Endothelial cell of umbilical vein (primary cell): ENCODE measurements at regions not wholly inside any gene's neighbourhood (a gene's known extent, or its start where the extent isn't known, plus 50 kb on each side); places are given as distances from the start of the nearest gene placed in this dataset.

Experiments
- CTCF ChIP-seq, 2 donors: IDR thresholded peaks; 1 replicate in 1 of 2; 2 replicates in 1 of 2; pipeline ENCODE4 v1.5.1; 2011; ENCODE audit warnings: low read length in 2 of 2, mild to moderate bottlenecking in 2 of 2, moderate library complexity in 2 of 2, control low read depth in 1 of 2, inconsistent platforms in 1 of 2, low read depth in 1 of 2; ENCODE audit not compliant: insufficient read depth in 1 of 2; ENCODE audit errors: extremely low read depth in 1 of 2
- EZH2 ChIP-seq: IDR thresholded peaks from 2 replicates; pipeline ENCODE4 v1.6.1; 2012; ENCODE audit warnings: borderline replicate concordance, low read depth, mild to moderate bottlenecking, moderate library complexity, low read length, inconsistent platforms; ENCODE audit not compliant: severe bottlenecking
- FOS ChIP-seq: IDR thresholded peaks from 2 replicates; pipeline ENCODE4 v1.6.1; 2011; ENCODE audit warnings: mild to moderate bottlenecking, low read length, moderate library complexity, borderline replicate concordance; ENCODE audit not compliant: insufficient read depth
- JUN ChIP-seq: IDR thresholded peaks from 2 replicates; pipeline ENCODE4 v1.6.1; 2011; ENCODE audit warnings: borderline replicate concordance, low read depth; ENCODE audit not compliant: insufficient read length, insufficient read depth
- POLR2A ChIP-seq: IDR thresholded peaks from 2 replicates; pipeline ENCODE4 v1.6.1; 2012; ENCODE audit warnings: low read depth, mild to moderate bottlenecking, control low read depth, low read length
- POLR2AphosphoS5 ChIP-seq: IDR thresholded peaks from 2 replicates; pipeline ENCODE4 v1.6.1; 2012; ENCODE audit warnings: low read depth, mild to moderate bottlenecking, control low read depth, low read length, moderate library complexity; ENCODE audit not compliant: insufficient read depth
- TF ChIP-seq, protein P1 (sequence below): IDR thresholded peaks from 2 replicates; pipeline ENCODE4 v1.6.1; 2011; ENCODE audit not compliant: insufficient read depth, insufficient read length

DNA sequence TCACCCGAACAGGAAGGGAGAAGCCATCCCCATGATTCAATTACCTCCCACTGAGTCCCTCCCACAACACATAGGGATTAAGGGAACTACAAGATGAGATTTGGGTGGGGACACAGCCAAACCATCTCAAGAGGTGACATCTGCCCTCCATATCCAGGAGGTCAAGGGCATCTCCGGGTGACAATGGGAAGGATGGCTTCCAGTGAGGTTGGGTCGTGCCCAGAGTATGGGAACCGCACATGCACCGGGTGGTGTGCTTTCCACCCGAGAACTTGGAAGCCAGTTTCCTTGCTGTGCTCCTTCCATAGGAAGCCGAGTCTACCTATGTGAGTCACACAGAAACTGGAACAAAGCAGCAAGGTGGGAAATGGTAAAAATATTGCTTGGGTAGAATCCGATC is 216.9 kb upstream of the SALL3 start:
- TF ChIP-seq CTCF (IDR thresholded peaks at IDR 0.05; ENCODE audit: extremely low read depth in 1 of 2, insufficient read depth in 1 of 2, low read depth in 1 of 2, low read length in 2 of 2) (no peak), POLR2A (no peak), EZH2 (no peak), JUN (no peak), FOS (no peak), POLR2AphosphoS5 (no peak)
- TF ChIP-seq, protein P1, sequence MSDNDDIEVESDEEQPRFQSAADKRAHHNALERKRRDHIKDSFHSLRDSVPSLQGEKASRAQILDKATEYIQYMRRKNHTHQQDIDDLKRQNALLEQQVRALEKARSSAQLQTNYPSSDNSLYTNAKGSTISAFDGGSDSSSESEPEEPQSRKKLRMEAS, result no peak
